ENCODE measurements at regions not wholly inside any gene's neighbourhood (a gene's known extent, or its start where the extent isn't known, plus 50 kb on each side); places are given as distances from the start of the nearest gene placed in this dataset.
A peak's percentile ranks its signal among the peaks of the same experiment; 100 is the strongest.

DNA sequence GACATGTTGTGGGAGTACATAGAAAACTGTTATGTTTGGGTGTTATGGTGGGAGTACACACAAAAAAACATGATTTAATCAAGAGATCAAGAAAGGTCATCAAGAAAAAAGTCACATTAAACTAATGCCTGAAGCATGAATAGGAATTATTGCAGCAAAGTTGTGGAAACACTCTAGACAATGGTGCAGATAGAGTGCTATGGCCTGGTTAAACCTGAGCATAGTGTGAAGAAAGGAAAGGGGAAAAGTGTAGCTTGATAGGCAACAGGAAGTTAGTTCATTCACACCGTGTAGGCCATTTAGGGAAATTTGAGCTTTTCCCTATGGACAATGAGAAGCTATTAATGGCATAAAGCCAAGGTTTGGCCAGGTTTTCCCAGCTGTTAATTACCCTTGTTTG is 162.1 kb upstream of the EMCN start:
- TF ChIP-seq EZH2 (IDR thresholded peaks at IDR 0.05; ENCODE audit: borderline replicate concordance, low read depth, low read length, severe bottlenecking), result no peak
- TF ChIP-seq, protein P1, sequence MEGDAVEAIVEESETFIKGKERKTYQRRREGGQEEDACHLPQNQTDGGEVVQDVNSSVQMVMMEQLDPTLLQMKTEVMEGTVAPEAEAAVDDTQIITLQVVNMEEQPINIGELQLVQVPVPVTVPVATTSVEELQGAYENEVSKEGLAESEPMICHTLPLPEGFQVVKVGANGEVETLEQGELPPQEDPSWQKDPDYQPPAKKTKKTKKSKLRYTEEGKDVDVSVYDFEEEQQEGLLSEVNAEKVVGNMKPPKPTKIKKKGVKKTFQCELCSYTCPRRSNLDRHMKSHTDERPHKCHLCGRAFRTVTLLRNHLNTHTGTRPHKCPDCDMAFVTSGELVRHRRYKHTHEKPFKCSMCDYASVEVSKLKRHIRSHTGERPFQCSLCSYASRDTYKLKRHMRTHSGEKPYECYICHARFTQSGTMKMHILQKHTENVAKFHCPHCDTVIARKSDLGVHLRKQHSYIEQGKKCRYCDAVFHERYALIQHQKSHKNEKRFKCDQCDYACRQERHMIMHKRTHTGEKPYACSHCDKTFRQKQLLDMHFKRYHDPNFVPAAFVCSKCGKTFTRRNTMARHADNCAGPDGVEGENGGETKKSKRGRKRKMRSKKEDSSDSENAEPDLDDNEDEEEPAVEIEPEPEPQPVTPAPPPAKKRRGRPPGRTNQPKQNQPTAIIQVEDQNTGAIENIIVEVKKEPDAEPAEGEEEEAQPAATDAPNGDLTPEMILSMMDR (IDR thresholded peaks at IDR 0.05; ENCODE audit: borderline replicate concordance, extremely low read depth, low read length, poor library complexity, severe bottlenecking), result no peak
- Histone ChIP-seq H3K4me2 (ENCODE audit: insufficient read depth, low read length) (no peak overlapping the region), H3K27me3 (ENCODE audit: insufficient read depth, low read length, poor library complexity) (no peaks in the 10 kb centered on the region), H3K4me3 (ENCODE audit: low read depth in 1 of 2, low read length in 2 of 2) (no peak overlapping the region), H2AFZ (ENCODE audit: low read depth, low read length) (0 out of 2 replicates have a peak overlapping the region, but pooled peaks have one; percentile 37), H3K79me2 (ENCODE audit: insufficient read depth, low read length) (no peaks in the 10 kb centered on the region), H3K9ac (ENCODE audit: low read depth, low read length) (no peak overlapping the region), H3K36me3 (ENCODE audit: insufficient read depth, low read length) (no peaks in the 10 kb centered on the region), H3K27ac (ENCODE audit: low read length) (no peak overlapping the region), H3K9me3 (ENCODE audit: insufficient read depth, low read length, severe bottlenecking) (no peaks in the 10 kb centered on the region), H4K20me1 (ENCODE audit: insufficient read depth, low read length) (no peaks in the 10 kb centered on the region), H3K4me1 (ENCODE audit: insufficient read depth, low read length) (no peaks in the 10 kb centered on the region)
- DNase-seq, result no peak
- ATAC-seq (ENCODE audit: insufficient read depth, low read depth), result no peak

DNA sequence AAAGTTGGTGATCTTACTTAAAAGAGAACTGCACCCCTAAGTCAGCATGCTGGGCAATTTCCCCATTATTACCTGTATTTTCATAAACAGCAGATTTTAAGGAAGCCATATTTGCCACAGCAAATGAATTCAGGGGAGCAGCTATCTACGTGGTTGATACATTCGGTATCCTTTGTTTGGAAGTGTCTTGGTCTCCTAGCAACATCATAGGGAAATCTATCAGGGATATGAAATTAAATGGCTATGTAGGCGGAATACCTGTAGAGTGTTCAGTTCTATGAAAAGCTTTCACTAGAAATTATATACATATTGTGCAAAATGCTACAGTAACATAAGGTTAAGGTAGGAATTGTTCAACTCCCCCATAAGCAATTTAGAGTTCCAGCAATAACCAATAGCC is 157.2 kb upstream of the EMCN start:
- Histone ChIP-seq H4K20me1 (ENCODE audit: insufficient read depth, low read length) (no peaks in the 10 kb centered on the region), H3K27me3 (ENCODE audit: insufficient read depth, low read length, poor library complexity) (no peaks in the 10 kb centered on the region), H3K4me2 (ENCODE audit: insufficient read depth, low read length) (no peak overlapping the region), H3K4me3 (ENCODE audit: low read depth in 1 of 2, low read length in 2 of 2) (no peak overlapping the region), H3K4me1 (ENCODE audit: insufficient read depth, low read length) (no peaks in the 10 kb centered on the region), H2AFZ (ENCODE audit: low read depth, low read length) (no peak overlapping the region), H3K36me3 (ENCODE audit: insufficient read depth, low read length) (no peaks in the 10 kb centered on the region), H3K9me3 (ENCODE audit: insufficient read depth, low read length, severe bottlenecking) (no peaks in the 10 kb centered on the region), H3K79me2 (ENCODE audit: insufficient read depth, low read length) (no peaks in the 10 kb centered on the region), H3K27ac (ENCODE audit: low read length) (no peak overlapping the region), H3K9ac (ENCODE audit: low read depth, low read length) (no peak overlapping the region)
- TF ChIP-seq EZH2 (IDR thresholded peaks at IDR 0.05; ENCODE audit: borderline replicate concordance, low read depth, low read length, severe bottlenecking), result no peak
- TF ChIP-seq, protein P1 (IDR thresholded peaks at IDR 0.05; ENCODE audit: borderline replicate concordance, extremely low read depth, low read length, poor library complexity, severe bottlenecking), result no peak
- no peak for DNase-seq
- ATAC-seq (ENCODE audit: insufficient read depth, low read depth), result no peak

DNA sequence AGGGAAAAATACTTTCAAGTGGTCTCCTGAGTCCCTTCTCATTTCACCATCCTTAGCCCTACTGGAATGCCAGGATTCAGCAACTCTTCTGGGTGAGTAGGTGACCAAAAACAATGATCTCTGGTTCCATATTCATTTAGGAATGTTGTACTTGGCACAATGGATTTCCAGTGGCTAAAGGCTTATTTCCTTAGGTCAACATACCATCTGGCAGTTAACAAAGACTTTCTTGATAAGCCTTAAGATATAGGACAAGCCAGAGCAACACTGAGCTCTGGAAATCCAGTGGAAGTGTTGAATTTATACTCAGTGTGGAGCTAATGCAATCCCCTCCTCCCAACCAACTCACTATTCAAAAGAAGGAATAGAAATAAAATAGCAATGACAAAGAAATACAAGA is 139.4 kb upstream of the EMCN start:
- no peaks in the 10 kb centered on the region for H3K79me2 ChIP-seq (ENCODE audit: insufficient read depth, low read length)

More for the DNA sequence above, 139.4 kb upstream of the EMCN start:
- TF ChIP-seq, protein P1 (IDR thresholded peaks at IDR 0.05; ENCODE audit: borderline replicate concordance, extremely low read depth, low read length, poor library complexity, severe bottlenecking), result no peak
- TF ChIP-seq EZH2 (IDR thresholded peaks at IDR 0.05; ENCODE audit: borderline replicate concordance, low read depth, low read length, severe bottlenecking), result no peak
- H3K27me3 ChIP-seq (ENCODE audit: insufficient read depth, low read length, poor library complexity), result no peaks in the 10 kb centered on the region
- H3K27ac ChIP-seq (ENCODE audit: low read length), result no peak overlapping the region
- no peaks in the 10 kb centered on the region for H3K9me3 ChIP-seq (ENCODE audit: insufficient read depth, low read length, severe bottlenecking)
- H2AFZ ChIP-seq (ENCODE audit: low read depth, low read length), result no peak overlapping the region
- H3K9ac ChIP-seq (ENCODE audit: low read depth, low read length), result no peak overlapping the region
- H3K4me1 ChIP-seq (ENCODE audit: insufficient read depth, low read length), result no peaks in the 10 kb centered on the region
- ATAC-seq (ENCODE audit: insufficient read depth, low read depth) (no peak), DNase-seq (no peak)
- no peaks in the 10 kb centered on the region for H4K20me1 ChIP-seq (ENCODE audit: insufficient read depth, low read length)
- H3K4me3 ChIP-seq (ENCODE audit: low read depth in 1 of 2, low read length in 2 of 2), result no peak overlapping the region
- no peaks in the 10 kb centered on the region for H3K36me3 ChIP-seq (ENCODE audit: insufficient read depth, low read length)
- no peak overlapping the region for H3K4me2 ChIP-seq (ENCODE audit: insufficient read depth, low read length)
